GM12864 (cell line): ENCODE measurements at regions not wholly inside any gene's neighbourhood (a gene's known extent, or its start where the extent isn't known, plus 50 kb on each side); places are given as distances from the start of the nearest gene placed in this dataset.

Source experiments
- DNase-seq: peaks from one replicate; pipeline ENCODE4 v3.0.0-alpha.2; 2011; ENCODE audit warnings: low read depth
- H3K4me3 ChIP-seq: 2 replicates; pipeline ENCODE4 v1.5.1; 2011; ENCODE audit warnings: mild to moderate bottlenecking, low read depth, low read length, control low read depth
- TF ChIP-seq, protein P1 (sequence below): IDR thresholded peaks from 2 replicates; pipeline ENCODE4 v1.5.1; 2011; ENCODE audit warnings: low read depth, mild to moderate bottlenecking, moderate library complexity, low read length, control low read depth, inconsistent platforms; ENCODE audit errors: missing control alignments

DNA sequence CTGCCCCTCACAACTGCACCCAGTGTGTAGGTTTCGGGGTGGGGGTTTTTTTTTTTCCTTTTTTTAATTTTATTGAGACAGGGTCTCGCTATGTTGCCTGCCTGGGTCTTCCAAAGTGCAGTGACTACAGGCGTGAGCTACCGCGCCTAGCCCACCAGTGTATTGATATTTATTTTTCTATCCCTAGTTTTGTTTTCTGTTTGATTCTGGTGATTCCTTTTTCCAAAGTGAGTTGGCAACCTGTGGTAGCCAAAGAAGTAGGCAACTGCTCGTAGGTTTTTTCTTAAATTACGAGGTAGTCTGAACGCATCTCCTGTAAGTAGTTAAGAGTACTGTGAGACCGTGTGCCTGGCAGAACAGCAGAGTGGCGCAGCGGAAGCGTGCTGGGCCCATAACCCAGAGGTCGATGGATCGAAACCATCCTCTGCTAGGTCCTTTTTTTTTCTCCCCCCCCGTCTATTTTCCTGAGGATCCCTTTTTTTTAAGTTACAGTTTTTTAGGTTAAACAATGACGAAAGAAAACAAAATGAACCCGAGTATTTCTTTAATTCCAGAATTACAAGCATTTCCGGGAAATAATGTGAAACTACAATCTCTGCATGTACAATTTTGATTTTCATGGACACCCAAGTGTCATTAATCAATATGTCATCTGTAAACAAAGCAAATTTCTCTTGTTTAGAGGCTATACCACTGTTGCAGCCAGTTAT lies 78.7 kb upstream of the BTN3A2 start:
- DNase-seq, result no peak
- peak overlapping the region; percentile 70 for H3K4me3 ChIP-seq
- TF ChIP-seq, protein P1, sequence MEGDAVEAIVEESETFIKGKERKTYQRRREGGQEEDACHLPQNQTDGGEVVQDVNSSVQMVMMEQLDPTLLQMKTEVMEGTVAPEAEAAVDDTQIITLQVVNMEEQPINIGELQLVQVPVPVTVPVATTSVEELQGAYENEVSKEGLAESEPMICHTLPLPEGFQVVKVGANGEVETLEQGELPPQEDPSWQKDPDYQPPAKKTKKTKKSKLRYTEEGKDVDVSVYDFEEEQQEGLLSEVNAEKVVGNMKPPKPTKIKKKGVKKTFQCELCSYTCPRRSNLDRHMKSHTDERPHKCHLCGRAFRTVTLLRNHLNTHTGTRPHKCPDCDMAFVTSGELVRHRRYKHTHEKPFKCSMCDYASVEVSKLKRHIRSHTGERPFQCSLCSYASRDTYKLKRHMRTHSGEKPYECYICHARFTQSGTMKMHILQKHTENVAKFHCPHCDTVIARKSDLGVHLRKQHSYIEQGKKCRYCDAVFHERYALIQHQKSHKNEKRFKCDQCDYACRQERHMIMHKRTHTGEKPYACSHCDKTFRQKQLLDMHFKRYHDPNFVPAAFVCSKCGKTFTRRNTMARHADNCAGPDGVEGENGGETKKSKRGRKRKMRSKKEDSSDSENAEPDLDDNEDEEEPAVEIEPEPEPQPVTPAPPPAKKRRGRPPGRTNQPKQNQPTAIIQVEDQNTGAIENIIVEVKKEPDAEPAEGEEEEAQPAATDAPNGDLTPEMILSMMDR, result no peak

DNA sequence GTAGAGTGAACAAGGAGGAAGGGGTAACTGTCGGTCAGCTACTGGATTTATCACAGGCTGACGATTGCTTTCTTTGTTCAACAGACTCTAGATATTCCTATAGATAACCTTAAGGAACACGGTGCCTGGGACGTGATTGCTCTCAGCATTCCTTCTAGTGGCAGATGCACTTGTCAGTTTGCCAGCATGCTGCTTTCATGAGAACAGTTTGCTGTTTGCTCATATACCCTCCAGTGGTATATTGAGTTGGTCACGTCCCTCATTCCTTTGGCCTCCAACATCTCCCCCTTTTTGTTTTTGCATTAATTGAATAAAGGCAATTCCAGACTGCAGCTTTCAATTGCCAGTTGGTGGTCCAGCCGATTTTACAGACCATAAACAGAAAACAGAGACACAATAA lies 76.8 kb upstream of the BTN3A2 start:
- H3K4me3 ChIP-seq, result no peak overlapping the region
- no peak for DNase-seq
- TF ChIP-seq, protein P1, result no peak

DNA sequence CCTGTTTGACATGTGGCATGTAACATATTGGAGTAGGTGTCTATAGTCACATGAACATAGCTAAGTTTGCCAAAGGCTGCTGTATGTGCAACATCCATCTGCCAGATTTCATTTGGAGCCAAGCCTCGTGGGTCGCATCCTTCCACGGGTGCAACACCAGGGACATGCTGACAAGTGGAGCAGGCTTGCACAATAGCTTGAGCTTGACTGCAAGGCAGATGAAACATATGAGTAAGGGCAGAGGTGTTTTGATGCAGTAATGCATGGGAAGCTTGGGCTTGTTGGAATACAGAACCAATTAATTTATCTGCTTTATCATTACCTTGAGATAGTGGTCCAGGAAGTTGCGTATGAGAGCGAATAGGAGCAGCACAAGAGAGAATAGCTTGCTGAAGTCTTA lies 74.1 kb upstream of the BTN3A2 start:
- no peak for DNase-seq
- H3K4me3 ChIP-seq, result no peak overlapping the region
- TF ChIP-seq, protein P1, result no peak

DNA sequence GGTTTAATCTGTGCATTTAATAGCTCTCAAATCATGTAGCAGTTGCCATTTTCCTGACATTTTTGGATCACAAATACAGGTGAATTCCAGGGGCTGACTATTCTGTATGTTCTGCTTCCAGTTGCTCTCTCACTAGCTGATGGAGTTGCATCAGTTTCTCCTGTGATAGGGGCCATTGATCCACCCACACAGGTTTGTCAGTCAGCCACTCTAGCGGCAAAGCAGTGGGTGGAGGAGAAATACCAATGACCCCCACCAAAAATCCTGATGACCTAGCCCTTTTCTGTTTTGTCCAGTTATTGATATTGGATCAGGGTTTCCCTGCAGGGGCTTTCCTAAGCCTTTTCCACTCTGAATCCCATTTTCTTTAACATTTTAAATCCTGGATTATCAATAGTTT lies 72.3 kb upstream of the BTN3A2 start:
- DNase-seq, result no peak
- H3K4me3 ChIP-seq, result no peak overlapping the region
- TF ChIP-seq, protein P1, result no peak

DNA sequence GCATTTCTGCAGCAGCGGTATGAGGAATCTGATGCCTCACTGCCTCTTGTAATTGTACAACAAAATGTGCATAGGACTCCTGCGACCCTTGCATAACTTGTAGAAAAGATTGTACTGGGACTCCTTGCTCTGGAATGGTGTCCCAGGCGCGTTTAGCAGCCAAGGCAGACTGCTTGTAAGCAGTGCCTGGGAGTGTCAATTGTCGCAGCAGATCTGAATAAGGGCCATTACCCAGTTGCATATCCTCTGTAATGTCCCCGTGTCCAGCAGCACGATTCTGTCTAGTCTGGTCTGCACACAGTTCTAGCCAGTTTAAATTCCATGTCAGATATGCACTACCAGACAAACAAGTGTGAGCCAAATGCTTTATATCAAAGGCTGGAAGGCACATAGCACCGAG lies 70.7 kb upstream of the BTN3A2 start:
- H3K4me3 ChIP-seq, result no peak overlapping the region
- DNase-seq, result no peak
- TF ChIP-seq, protein P1, result no peak

DNA sequence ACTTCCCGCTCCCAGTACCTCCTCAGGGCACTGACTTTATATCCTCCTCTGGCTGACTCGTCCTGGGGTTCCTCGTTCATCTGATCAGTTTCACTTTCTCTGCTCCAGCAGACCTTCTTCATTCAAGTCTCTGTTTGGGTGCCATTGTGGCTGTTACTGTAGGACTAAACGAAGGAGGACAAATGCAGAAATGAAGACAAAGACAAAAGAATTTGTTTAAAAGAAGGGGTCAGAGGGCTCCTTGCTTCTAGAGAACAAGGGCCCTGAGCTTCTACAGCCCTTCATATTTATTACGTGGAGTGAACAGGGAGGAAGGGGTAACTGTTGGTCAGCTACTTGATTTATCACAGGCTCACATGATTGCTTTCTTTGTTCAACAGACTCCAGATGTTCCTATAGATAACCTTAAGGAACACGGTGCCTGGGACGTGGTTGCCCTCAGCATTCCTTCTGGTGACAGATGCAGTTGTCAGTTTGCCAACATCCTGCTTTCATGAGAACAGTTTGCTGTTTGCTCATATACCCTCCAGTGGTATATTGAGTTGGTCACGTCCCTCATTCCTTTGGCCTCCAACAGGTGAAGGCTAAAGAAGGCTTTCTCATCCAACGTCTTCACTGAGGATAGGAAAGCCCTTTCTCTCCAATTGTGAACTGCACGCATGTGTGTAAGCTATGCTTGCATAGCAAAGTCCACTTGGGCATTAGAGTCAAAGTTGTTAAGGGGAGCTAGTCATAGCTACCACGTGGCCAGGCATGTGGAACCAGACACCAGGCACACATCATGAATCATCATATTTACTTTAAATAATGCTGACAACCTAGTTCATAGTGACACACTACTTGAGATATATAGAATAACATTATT lies 69.1 kb upstream of the BTN3A2 start:
- no peak for DNase-seq
- TF ChIP-seq, protein P1, result no peak
- H3K4me3 ChIP-seq, result no peak overlapping the region
